IPS-NIHi11 (cell line): ENCODE measurements at regions not wholly inside any gene's neighbourhood (a gene's known extent, or its start where the extent isn't known, plus 50 kb on each side); places are given as distances from the start of the nearest gene placed in this dataset.
"Not testable (repeated sequence)": the region's sequence is repeated elsewhere in the genome, so short reads cannot be mapped to it uniquely, and the experiment has no call there.

Source experiments
- DNase-seq: peaks from one replicate; pipeline ENCODE4 v3.0.0; 2012; ENCODE audit warnings: mixed read lengths, low spot score

DNA sequence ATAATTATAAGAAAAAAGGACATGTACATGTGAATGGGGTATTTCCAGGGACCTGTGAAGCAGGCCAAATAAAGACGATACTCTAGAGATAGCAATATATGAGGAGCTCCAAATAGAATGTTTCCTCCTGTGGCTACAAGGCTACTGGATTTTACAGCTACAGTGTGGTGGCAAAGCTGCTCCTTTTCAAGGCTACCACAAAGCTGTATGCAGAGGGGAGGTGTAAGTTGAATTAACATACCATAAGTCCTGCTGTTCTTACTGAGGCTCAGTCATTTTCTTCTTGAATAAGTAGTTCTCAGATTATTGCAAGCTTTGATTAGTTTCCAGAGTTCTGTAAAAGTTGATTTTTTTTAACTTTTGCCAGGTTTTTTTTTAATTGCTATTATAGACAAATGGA is 1184.6 kb upstream of the EPHA6 start:
- peak; percentile 17 for DNase-seq

DNA sequence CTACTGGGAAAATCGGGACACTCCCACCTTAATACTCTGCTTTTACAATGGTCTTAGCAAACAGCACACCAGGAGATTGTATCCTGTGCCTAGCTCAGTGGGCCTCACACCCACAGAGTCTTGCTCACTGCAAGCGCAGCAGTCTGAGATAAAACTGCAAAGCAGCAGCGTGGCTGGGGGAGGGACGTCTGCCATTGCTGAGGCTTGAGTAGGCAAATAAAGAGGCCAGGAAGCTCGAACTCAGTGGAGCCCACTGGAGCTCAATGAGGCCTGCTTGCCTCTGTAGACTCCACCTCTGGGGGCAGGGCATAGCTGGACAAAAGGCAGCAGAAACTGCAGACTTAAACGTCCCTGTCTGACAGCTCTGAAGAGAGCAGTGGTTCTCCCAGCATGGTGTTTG is 1169.1 kb upstream of the EPHA6 start:
- DNase-seq: no peak

DNA sequence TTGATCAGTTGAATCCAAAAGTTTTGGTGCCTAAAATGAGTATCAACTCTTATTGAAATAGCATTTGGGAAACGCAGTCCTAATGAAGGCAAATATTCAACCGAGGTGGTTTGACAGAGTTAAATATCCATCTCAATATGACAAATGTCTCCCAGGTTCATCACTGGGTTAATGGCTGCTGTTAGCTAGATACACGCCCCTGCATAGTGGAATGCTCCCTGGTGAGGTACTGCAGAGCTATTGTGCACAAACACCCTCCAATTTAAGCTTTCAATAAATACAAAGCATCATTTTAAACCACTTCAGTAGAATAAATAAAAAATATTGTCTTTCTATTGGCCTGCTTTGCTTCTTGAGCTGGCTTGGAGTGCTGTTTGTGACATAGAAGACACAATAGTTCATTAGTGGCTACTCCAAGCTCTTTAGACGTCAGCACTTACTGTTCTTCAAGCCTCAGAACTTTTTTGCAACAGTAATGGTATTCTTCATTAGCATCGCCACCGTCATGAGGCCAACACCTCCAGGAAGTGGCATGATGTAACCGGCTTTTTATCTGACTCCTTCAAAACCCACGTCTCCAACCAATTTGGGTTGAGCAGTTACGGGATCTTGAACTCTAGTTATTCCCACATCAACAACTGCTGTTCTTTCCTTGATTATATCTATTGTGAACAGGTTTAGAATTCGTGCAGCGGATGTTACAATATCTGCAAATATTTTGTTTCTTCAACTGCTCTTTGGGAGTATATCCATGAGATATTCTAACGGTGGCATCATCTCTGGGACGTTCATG is 1159.6 kb upstream of the EPHA6 start:
- no peak for DNase-seq

DNA sequence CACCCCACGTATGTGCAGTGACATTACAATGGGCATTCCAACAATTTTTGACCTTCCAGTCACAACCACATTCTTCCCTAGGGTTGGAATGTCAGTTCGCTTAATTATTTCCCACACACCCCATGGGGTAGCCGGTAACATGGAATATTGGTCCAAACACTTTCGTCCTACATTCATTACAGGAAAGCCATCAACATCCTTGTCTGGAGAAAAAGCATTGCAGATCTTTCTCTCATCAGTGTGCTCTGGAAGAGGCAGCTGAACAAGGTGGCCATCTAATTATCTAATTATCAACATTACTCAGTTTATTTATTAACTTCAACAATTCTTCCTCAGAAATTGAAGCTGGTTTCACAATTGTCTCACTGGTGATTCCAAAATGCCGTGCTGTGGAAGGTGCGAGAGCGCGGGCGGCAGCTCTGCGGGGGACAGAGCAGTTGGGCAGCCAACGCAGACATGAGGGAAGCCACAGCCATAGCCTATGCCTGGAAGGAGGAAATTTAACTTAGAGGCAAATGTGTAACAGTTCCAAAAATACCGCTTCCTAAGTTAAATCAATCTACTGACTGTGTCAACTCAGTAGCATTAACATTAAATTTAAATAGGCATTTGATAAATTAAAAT is 1158.9 kb upstream of the EPHA6 start:
- DNase-seq: no peak

DNA sequence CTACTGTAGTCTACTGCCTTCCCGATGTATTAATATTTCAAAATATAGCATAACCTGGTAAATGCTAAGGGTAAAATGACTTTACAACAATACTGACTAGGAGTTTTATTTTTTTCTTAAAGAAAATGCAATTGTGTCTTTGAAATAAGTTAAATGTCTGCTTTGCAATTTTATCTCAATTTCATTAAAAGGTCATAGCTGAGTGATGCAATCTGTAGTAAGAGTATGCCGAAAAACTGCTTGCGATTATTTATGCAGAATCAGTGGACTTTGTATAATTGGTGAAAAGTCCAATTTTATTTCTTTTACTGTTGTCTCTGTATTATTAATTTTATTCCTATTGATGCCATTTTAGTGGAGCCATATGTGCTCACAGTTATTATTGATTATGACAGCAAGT is 1143.6 kb upstream of the EPHA6 start:
- no peak for DNase-seq

DNA sequence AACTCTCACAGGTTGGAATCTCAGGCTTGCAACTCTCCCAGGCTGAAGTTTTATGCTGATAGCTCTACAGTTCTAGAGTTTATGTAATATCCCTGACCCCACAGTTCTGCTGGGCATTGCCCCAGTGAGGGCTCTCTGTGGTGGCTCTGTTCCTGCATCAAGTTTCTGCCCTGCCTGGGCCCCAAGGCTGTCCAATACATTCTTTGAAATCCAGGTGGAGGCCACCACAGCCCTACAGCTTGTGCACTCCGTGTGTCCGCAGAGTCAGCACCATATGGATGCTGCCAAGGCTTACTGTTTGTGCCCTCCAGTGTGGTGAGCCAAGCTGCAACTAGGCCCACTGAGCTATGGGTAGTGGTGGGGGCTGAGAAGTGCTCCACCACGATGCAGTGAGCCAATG is 1141.2 kb upstream of the EPHA6 start:
- DNase-seq: no peak

DNA sequence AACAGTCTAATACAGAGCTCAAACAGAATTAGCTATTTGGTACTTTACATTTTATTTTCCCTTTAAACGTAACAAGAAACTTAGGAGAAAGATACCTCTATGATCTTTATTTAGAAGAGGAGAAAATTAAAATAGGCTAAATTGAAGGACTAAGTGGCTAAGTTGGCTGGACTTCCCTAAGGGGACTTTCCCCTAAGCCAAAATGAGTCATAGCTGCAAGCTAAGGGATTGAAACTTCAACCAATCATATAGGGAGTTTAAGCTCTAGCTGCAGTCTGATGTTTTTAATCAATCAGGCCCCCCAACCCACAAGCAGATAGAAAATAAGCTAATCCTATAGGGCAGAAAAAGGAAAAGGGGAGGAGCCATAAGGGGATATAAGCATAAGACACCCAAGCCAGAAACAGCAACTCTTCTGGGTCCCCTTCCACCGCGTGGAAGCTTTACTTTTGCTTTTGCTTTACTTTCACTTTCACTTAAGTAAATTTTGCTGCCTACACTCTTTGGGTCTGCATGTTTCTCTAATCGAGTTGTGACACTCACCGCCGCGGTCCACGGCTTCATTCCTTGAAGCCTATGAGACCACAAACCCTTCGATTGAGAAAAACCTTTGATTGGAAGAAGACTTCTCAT is 1108.5 kb upstream of the EPHA6 start:
- no peak for DNase-seq

DNA sequence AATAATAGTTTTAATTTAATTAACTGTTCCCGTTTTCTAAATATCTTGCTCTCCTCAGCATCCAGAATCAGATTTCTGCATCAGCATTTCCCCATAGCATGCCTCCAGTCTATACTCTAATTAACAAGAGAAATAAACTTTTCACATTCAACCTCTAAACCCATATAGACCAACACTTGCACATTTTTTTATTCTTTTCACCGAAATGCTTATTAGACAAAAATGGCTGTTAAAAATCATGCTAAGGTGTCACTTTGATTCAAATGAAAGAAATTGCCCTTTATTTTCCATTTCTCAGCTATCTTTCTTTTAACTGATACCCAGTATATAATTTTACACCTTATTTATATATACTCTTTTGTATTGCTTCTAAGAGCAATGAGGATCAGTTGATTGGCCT is 1107.1 kb upstream of the EPHA6 start:
- DNase-seq: no peak

DNA sequence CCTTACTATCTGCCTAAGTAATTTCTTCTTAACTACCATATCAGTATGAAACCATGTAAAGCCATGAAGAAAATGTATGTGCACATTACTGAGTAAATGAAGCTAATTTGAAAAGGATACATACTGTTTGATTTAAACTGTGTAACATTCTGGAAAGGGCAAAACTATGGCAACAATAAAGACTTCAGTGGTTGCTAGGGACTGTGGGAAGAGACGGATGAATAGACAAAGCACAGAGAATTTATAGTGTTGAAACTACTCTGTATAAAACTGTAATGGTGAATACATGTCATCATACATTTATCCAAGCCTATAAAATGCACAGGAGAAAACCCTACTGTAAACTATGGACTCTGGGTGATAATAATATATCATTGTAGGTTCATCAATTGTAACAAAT is 1103.7 kb upstream of the EPHA6 start:
- DNase-seq: no peak

DNA sequence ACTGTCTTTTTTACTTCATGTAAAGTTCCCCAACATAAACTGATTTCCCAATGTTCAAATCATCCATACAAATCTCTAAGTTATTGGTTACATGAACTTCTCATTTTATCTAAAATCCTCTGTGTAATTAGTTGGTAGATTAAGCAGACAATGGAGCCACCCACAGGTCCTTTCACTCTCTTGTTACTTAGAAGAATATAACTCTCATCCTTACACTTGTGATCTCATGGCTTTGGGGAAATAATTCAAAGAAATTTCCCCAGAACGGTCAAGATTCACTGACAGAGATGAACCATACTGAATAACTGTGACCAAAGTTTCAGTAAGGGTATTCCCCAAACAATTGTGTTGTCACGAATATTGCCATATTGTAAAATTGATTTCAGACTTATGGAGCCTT is 1102.6 kb upstream of the EPHA6 start:
- DNase-seq: no peak

DNA sequence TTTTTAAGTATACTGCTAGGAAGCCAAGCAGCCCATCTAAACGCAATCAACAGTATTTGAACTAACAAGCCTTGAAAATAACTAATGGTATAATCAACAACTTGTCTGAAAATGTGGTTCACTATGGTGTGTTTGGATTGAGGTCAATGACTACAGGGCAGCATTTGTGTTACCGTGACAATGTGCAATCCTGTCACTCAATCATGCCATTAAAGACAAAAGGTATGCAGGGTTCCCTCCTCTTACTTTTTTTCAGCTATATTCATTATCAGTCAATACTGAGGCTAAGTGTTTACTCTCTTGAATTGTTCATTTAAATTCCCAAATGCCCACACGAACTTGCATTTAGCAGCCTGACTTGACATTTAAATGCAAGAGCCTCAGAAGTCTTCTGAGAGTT is 1099.3 kb upstream of the EPHA6 start:
- DNase-seq: no peak

DNA sequence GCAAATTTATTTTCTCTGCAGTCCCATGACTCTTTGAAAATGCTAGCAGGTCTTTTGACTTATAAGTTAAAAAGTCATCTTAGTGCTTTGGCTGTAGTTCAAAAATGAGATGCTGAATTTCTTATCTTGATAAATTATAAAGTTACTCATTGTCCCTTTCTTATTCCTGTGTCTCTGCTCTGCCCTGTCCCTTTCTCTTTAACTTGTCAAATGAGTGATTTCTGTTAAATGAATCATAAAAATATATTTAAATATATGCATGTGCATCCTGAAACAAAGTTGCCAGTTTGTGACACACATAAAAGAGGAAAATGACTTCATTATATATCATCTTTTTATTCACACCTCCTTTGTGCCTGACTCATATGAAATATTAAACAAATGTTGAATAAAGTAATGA is 1097.3 kb upstream of the EPHA6 start:
- DNase-seq: no peak

DNA sequence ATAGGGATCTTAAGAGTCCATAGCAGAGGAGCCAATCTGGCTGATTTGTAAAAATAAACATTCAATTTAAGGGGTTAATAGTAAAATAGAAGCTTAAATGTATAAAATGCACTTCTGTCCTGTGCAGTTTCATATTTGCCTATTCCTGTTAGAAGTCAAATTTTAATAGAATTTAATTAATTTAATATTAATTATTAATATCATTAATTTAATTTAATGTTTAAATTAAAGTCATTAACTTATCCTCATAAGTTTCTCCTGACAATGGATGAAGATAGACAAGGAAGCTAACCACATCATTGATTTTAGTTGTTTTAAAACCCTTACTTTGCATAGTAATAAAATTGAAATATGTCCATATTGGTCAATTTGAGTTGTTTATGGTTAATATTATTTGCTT is 1096.2 kb upstream of the EPHA6 start:
- DNase-seq: no peak

DNA sequence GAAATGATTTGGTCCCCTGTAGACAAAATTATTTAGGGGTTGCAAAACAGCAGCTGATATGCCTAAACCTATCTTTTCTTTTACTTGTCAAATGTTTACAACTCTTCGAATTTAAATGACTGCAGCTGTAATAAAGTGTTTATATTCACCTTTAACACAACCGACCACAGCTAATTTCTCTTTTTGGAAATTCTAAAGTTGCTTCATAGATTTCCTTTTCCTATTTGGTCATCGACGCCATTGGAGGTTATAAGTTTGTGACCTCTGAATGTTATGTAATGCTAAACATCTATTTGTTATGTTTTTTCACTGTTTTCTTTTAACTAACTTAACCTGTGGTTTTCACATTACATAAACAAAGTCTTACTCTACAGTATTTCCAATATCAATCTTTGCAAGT is 1094.9 kb upstream of the EPHA6 start:
- DNase-seq: no peak

DNA sequence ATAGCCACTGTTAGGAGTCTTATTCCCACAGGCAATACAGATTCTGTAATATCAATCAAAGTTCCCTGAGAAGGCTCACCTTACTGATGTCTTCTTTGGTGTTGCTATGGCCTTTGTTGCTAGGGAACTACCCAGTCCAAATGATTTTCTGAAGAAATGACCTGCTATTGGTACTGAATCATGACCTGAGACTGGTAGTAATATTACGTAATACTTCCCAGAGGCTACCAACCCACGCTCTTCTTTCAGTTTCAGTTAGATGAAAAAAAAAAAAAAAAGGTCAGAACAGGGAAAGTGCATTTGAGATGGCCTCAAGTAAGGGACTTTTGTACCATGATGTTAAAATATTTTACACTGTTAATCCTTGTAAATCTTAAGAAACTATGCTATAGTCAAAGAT is 1092.5 kb upstream of the EPHA6 start:
- no peak for DNase-seq

DNA sequence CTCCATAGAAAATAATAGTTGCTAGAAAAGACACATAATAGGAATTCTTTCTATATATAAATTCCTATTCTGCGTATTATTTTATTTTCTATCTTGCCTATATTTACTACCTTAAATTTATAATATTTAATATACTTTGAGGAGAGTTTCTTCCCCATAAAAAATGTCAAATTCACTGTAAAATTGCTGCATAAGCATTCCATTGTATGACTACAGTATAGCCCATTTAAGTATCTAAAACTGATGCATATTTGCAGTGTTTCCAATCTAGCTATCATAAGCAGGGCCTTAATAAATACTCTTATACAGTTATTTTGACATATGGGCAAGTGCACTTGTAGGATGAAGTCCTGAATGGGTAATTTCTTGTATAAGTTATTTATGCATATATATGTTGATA is 1088.6 kb upstream of the EPHA6 start:
- DNase-seq: no peak

DNA sequence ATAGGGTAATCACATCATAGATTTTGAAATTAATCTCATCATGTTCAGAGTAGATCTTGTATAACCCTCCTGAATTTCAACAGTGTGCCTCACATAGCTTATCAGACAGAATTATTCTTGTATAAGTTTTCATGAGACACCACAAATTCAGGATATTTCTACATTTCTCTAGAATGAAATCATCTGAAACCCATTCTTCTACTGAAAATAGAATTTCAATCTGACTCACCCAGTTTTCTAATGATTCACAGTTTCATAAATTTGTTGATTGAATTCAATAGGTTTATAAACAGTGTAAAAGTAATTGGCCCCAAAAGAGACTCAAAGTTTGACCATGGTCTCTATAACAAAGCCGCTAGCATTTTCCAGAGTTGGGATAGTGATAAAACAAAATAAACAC is 1082.6 kb upstream of the EPHA6 start:
- no peak for DNase-seq

DNA sequence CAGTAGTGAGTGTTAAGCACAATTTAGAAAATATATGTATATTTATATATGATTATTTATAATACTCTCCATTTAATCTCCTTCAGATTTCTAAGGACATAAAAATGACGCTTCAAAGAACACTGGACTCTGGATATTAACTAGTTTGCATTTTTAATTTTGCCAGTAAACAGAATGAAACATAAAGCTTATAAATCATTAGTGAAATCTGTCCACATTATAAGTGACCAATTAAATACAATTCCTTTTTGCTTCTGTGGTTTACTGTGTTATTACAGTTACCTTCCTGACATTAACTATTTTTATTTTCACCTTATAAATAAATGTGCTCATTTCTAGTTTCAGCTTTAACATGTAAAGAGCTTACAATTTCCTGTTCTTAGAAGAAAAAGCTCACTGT is 1081.1 kb upstream of the EPHA6 start:
- DNase-seq: no peak

DNA sequence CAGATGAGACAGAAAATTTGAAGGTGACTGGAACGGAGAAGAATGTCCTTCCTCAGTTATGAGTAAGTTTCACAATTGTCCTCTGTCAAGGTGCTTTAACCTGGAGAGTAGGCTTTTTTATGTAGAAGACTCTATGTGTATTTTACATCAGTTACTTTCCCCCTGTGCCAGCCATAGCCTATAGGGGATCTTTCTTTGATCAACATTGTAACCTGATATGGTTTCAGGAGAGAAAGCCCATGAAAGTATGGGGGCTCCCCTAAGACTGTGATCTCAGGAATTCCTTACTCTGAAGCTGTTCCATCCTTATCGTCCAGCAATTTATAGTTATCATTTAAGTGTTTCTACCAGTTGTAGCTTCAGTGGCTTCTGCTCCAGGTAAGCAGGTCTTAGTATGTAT is 1076.3 kb upstream of the EPHA6 start:
- peak; percentile 20 for DNase-seq

DNA sequence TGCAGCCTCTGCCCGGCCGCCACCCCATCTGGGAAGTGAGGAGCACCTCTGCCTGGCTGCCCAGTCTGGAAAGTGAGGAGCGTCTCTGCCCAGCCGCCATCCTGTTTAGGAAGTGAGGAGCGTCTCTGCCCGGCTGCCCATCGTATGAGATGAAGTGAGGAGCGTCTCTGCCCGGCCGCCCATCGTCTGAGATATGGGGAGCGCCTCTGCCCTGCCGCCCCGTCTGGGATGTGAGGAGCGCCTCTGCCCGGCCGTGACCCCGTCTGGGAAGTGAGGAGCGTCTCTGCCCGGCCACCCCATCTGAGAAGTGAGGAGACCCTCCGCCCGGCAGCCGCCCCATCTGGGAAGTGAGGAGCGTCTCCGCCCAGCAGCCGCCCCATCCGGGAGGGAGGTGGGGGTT is 1069.5 kb upstream of the EPHA6 start:
- not testable (repeated sequence) for DNase-seq

DNA sequence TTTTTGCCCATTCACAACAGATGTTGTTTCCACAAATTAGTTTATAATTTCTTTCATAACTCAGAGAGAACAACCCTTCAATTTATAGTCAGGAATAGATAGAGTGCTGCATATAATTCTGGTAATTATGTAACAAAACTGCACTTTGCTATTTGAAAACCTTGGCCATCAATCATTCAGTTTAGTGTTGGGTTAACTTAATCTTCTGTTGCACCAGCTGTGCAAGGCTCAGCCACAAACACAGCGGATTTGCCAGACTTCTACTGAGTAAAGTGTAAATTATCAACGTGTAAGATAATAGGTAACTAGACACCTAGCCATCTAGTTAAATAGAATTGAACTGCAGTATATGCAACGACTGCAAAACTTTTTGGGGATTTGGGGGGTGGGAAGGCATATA is 1064.3 kb upstream of the EPHA6 start:
- DNase-seq: no peak

DNA sequence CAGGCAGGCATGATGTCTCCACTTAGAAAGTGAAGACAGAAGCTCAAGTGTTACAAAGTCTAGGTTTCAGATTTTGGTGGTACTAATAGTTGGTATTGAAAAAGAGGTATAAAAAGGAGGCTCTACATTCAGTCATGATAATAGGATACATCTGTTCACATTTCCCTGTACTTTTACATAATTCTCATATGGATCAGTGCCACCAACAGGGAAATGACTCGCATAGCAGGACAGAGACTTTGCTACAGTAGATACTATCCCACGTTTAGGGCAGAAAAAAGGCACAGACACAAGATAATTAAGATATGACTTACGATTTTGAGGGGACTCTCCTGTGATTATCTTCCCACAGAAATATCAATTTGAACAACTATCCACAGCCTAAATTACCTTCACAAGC is 1062.9 kb upstream of the EPHA6 start:
- no peak for DNase-seq

DNA sequence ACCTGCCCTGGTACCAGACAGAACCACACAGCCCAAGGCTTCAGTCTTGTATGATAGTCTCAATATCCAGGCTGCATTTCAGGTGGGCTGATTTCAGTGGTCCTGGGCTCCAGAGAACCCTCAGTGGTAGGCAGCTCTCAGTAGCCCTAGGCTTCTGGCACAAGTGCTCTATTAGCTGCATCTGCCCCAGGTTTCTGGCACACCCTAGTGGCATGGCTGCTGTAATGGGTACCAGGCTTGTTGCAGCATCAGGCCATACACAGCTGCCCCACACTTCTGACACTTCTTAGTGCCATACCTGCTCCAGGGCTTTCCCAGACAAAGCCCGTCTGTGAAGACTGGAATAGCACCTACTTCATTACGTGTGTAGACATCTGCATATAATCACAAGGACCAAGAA is 1062.2 kb upstream of the EPHA6 start:
- DNase-seq: no peak

DNA sequence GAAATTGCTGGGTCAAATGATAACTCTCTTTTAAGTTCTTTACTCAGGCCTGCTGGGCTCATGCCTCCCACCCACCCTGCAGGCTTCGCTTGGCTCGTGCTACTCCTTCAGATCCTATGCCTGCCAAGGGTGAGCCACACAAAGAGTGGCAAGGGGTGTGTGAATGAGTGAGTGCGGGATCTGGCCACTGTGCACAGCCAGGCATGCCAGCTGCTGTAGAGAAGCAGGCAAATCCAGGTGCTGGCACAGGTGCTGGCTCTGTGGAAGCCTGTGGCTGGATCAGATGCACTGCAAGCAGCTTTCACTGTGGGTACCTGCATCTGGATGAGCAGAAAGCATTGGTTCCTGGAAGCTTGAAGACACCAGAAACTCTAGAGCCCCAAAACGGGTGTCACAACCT is 1055.7 kb upstream of the EPHA6 start:
- DNase-seq: no peak
